ENCODE measurements at regions not wholly inside any gene's neighbourhood (a gene's known extent, or its start where the extent isn't known, plus 50 kb on each side); places are given as distances from the start of the nearest gene placed in this dataset.

DNA sequence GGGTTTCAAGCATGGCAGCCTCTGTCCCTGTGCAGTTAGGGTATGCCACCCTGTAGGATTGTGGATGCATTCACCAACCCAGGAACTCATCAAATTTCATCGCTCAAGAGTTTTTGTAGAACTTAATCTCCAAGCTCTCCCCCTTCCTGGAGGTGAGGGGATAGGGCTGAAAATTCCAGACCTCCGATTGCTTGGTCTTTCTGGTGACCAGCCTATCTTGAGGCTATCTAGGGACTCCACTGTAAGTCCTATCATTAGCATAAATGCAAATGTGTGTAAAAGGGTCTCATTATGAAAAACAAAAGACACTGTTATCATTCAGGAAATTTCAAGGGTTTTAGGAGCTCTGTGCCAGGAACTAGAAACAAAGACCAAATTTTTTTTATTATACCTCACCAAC is 244.0 kb downstream of the DUSP6 start:
- H3K4me1 Mint-ChIP-seq: peaks cover 3% of the 10 kb centered on the region
- H3K27me3 Mint-ChIP-seq (ENCODE audit: insufficient read depth, low read depth): no peaks in the 10 kb centered on the region
- no peak overlapping the region for H3K4me3 Mint-ChIP-seq
- Histone ChIP-seq H3K9me3 (ENCODE audit: low read depth) (no peaks in the 10 kb centered on the region), H3K4me1 (no peaks in the 10 kb centered on the region), H3K36me3 (no peaks in the 10 kb centered on the region), H3K27ac (no peak overlapping the region), H3F3A (ENCODE audit: low read depth) (no peaks in the 10 kb centered on the region), H3K4me3 (no peak overlapping the region), H3K4me2 (no peak overlapping the region), H3K79me2 (ENCODE audit: low read depth) (no peaks in the 10 kb centered on the region), H4K20me1 (ENCODE audit: low read depth) (no peaks in the 10 kb centered on the region), H3K27me3 (no peaks in the 10 kb centered on the region), H3K9ac (no peak overlapping the region), H2AFZ (replicated peaks) (no peak overlapping the region)
- H3K36me3 Mint-ChIP-seq: peaks cover 2% of the 10 kb centered on the region
- DNase-seq (ENCODE audit: low spot score): no peak
- H3K27ac Mint-ChIP-seq: no peak overlapping the region
- peaks cover 2% of the 10 kb centered on the region for H3K9me3 Mint-ChIP-seq
- TF ChIP-seq EZH2 (IDR thresholded peaks at IDR 0.05) (no peak), CTCF (IDR thresholded peaks at IDR 0.05) (no peak), EZH2phosphoT487 (IDR thresholded peaks at IDR 0.05) (no peak)

DNA sequence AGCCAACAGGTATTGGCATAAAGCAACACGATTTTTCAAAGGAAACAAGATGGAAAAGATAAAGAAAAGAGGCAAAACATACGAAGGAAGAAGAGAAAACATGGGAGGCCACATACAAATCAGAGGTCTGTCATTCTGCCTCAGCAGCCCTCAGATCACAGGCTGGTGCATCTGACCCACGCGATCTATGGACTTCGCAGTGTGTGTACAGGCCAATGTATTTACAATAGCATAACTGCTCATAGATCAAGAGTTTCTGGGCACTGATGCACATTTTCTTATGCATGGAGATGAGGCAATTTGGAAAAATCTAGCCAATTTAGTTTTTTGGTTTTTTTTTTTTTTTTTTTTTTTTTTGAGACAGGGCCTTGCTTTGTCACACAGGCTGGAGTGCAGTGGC is 245.4 kb downstream of the DUSP6 start:
- H3K27me3 ChIP-seq: no peaks in the 10 kb centered on the region
- H3K36me3 ChIP-seq: no peaks in the 10 kb centered on the region
- H3K27me3 Mint-ChIP-seq (ENCODE audit: insufficient read depth, low read depth): no peaks in the 10 kb centered on the region

DNA sequence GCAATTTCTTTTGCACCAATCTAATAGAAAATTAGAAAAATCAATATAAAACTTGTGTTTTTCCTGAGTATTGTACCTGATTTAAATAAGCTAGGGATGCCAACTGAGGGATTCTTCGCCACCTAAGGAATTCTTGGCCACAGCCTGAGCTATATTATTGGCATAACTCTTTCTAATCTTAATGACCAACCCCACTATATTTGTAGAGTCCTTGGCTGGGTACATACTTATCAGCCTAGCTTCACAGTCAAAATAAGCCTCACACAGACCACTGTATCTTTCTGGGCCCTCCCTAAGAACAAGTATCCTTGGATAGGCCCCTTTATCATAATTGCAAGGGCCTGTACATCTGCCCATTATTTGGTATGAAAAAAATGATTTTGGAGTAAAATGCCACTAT is 247.1 kb downstream of the DUSP6 start:
- H3K9me3 Mint-ChIP-seq: peaks cover 2% of the 10 kb centered on the region
- H3K27ac Mint-ChIP-seq: no peak overlapping the region
- no peaks in the 10 kb centered on the region for H4K20me1 ChIP-seq (ENCODE audit: low read depth)
- H3K4me2 ChIP-seq: no peak overlapping the region
- no peak overlapping the region for H2AFZ ChIP-seq (replicated peaks)
- DNase-seq (ENCODE audit: low spot score): no peak
- H3K36me3 ChIP-seq: no peaks in the 10 kb centered on the region
- no peak overlapping the region for H3K9ac ChIP-seq
- H3K4me1 ChIP-seq: peaks cover 16% of the 10 kb centered on the region
- no peaks in the 10 kb centered on the region for H3K27me3 ChIP-seq
- H3K27ac ChIP-seq: no peak overlapping the region
- peaks cover 2% of the 10 kb centered on the region for H3K36me3 Mint-ChIP-seq
- peaks cover under 1% of the 10 kb centered on the region for H3K27me3 Mint-ChIP-seq (ENCODE audit: insufficient read depth, low read depth)
- no peaks in the 10 kb centered on the region for H3F3A ChIP-seq (ENCODE audit: low read depth)
- TF ChIP-seq EZH2phosphoT487 (IDR thresholded peaks at IDR 0.05): no peak
- no peak for TF ChIP-seq CTCF (IDR thresholded peaks at IDR 0.05)
- TF ChIP-seq EZH2 (IDR thresholded peaks at IDR 0.05): no peak
- H3K4me3 Mint-ChIP-seq: no peak overlapping the region
- H3K4me1 Mint-ChIP-seq: peaks cover 18% of the 10 kb centered on the region
- no peaks in the 10 kb centered on the region for H3K79me2 ChIP-seq (ENCODE audit: low read depth)
- H3K9me3 ChIP-seq (ENCODE audit: low read depth): no peaks in the 10 kb centered on the region
- H3K4me3 ChIP-seq: no peak overlapping the region

More for the DNA sequence above, 245.4 kb downstream of the DUSP6 start:
- H3K4me3 Mint-ChIP-seq: no peak overlapping the region
- Histone ChIP-seq H3K79me2 (ENCODE audit: low read depth) (no peaks in the 10 kb centered on the region), H3K4me1 (no peaks in the 10 kb centered on the region), H2AFZ (replicated peaks) (peak overlapping the region; percentile 22), H3K9ac (no peak overlapping the region), H3F3A (ENCODE audit: low read depth) (no peaks in the 10 kb centered on the region), H3K4me2 (no peak overlapping the region), H3K27ac (no peak overlapping the region), H3K9me3 (ENCODE audit: low read depth) (no peaks in the 10 kb centered on the region), H3K4me3 (no peak overlapping the region), H4K20me1 (ENCODE audit: low read depth) (no peaks in the 10 kb centered on the region)
- H3K36me3 Mint-ChIP-seq: peaks cover 2% of the 10 kb centered on the region
- DNase-seq (ENCODE audit: low spot score): no peak
- H3K27ac Mint-ChIP-seq: no peak overlapping the region
- H3K4me1 Mint-ChIP-seq: peaks cover 6% of the 10 kb centered on the region
- peaks cover 2% of the 10 kb centered on the region for H3K9me3 Mint-ChIP-seq
- TF ChIP-seq CTCF (IDR thresholded peaks at IDR 0.05) (no peak), EZH2 (IDR thresholded peaks at IDR 0.05) (no peak), EZH2phosphoT487 (IDR thresholded peaks at IDR 0.05) (no peak)
